Vagina (tissue), 2 donors: ENCODE measurements at regions not wholly inside any gene's neighbourhood (a gene's known extent, or its start where the extent isn't known, plus 50 kb on each side); places are given as distances from the start of the nearest gene placed in this dataset.

ENCODE experiments used
- POLR2A ChIP-seq, 2 donors: fragments of 450-650 bp; IDR thresholded peaks; one replicate each; pipeline ENCODE4 v1.6.1; 2017; ENCODE audit warnings: antibody characterized with exemption in 2 of 2, mild to moderate bottlenecking in 2 of 2, moderate library complexity in 2 of 2
- POLR2AphosphoS5 ChIP-seq, 2 donors: sonication (generic); formaldehyde crosslinking; IDR thresholded peaks; one replicate each; pipeline ENCODE4 v1.9.0; 2017; ENCODE audit warnings: antibody characterized with exemption in 2 of 2, mild to moderate bottlenecking in 2 of 2, low read depth in 1 of 2; ENCODE audit not compliant: insufficient read depth in 1 of 2

- TF ChIP-seq POLR2AphosphoS5 (IDR thresholded peaks at IDR 0.05; ENCODE audit: insufficient read depth in 1 of 2, low read depth in 1 of 2) (no peak), POLR2A (IDR thresholded peaks at IDR 0.05) (no peak)
These were observed 54.7 kb upstream of the EPS8L3 start for GRCh38 chr1:109818271-109818987.
